ENCODE measurements at regions not wholly inside any gene's neighbourhood (a gene's known extent, or its start where the extent isn't known, plus 50 kb on each side); places are given as distances from the start of the nearest gene placed in this dataset.
"Not testable (repeated sequence)": the region's sequence is repeated elsewhere in the genome, so short reads cannot be mapped to it uniquely, and the experiment has no call there.

DNA sequence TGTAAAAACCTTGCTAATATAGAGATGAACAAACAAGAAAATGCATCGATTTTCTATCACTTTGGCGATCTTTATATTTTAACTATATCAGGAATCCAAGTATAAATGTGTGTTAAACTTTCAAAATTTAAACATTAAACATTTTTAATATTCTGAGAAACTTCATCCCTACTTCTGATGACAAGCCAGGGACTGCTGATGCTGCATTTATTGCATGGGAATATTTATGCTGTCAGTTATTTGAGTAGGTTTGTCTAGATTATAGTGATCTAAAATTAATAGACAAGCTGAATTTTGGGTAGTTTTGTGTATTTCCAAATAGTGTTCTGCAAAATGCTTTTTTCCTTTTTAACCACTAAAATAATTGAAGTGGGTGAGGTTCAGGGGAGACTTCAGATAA is 175.3 kb downstream of the LEPR start:
- intact Hi-C loops (cut with DNase I) = no loop called here
- no peak for TF ChIP-seq CTCF (IDR thresholded peaks at IDR 0.05)
- Histone ChIP-seq H3K36me3 (no peaks in the 10 kb centered on the region), H3K27ac (no peak overlapping the region), H3K27me3 (no peaks in the 10 kb centered on the region), H3K4me3 (no peak overlapping the region), H3K4me1 (no peaks in the 10 kb centered on the region), H3K9ac (ENCODE audit: low read depth in 2 of 2, low read length in 2 of 2) (no peak overlapping the region), H3K9me3 (no peaks in the 10 kb centered on the region)
- DNase-seq = no peak

- intact Hi-C loops (cut with DNase I) = no loop called here
- Histone ChIP-seq H3K4me1 (no peaks in the 10 kb centered on the region), H3K9me3 (no peaks in the 10 kb centered on the region)
These were observed 176.3 kb downstream of the LEPR start for GRCh38 chr1:65596768-65597167.

GRCh38 chr1:65605621-65606020 is 185.2 kb downstream of the LEPR start:
- Histone ChIP-seq H3K9me3 (no peaks in the 10 kb centered on the region), H3K9ac (ENCODE audit: low read depth in 2 of 2, low read length in 2 of 2) (no peak overlapping the region), H3K36me3 (no peaks in the 10 kb centered on the region), H3K4me3 (no peak overlapping the region), H3K4me1 (no peaks in the 10 kb centered on the region), H3K27ac (no peak overlapping the region), H3K27me3 (no peaks in the 10 kb centered on the region)
- no peak for TF ChIP-seq CTCF (IDR thresholded peaks at IDR 0.05)
- intact Hi-C loops (cut with DNase I) = no loop called here
- DNase-seq = no peak

More at GRCh38 chr1:65596768-65597167, 176.3 kb downstream of the LEPR start:
- Histone ChIP-seq H3K36me3 (no peaks in the 10 kb centered on the region), H3K27ac (no peak overlapping the region), H3K27me3 (no peaks in the 10 kb centered on the region), H3K4me3 (no peak overlapping the region), H3K9ac (ENCODE audit: low read depth in 2 of 2, low read length in 2 of 2) (no peak overlapping the region)
- TF ChIP-seq CTCF (IDR thresholded peaks at IDR 0.05) = no peak
- no peak for DNase-seq

- Histone ChIP-seq H3K4me1 (no peaks in the 10 kb centered on the region), H3K9ac (ENCODE audit: low read depth in 2 of 2, low read length in 2 of 2) (no peak overlapping the region), H3K36me3 (no peaks in the 10 kb centered on the region), H3K4me3 (no peak overlapping the region), H3K9me3 (no peaks in the 10 kb centered on the region), H3K27me3 (no peaks in the 10 kb centered on the region), H3K27ac (no peak overlapping the region)
- intact Hi-C loops (cut with DNase I) = no loop called here
- no peak for DNase-seq
- TF ChIP-seq CTCF (IDR thresholded peaks at IDR 0.05) = no peak
These were observed 186.0 kb downstream of the LEPR start for GRCh38 chr1:65606426-65606825.

DNA sequence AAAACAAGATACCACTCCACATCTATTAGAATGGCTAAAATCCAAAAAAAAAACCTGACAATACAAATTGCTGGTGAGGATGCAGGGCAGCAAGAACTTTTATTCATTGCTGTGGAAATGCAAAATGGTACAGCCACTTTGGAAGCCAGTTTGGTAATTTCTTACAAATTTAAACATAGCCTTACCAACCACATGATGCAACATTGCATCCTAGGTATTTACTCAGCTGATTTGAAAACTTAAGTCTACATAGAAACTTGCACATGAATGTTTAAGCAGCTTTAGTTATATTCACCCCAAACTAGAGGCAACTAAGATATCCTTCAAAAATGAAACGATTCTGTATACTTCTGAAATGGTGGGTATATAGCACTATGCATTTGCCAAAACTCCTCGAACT is 178.8 kb upstream of the PDE4B start:
- intact Hi-C loops (cut with DNase I) = no loop called here
- no peak for DNase-seq
- no peaks in the 10 kb centered on the region for H3K27me3 ChIP-seq
- H3K4me1 ChIP-seq = no peaks in the 10 kb centered on the region
- no peak overlapping the region for H3K4me3 ChIP-seq
- H3K9me3 ChIP-seq = no peaks in the 10 kb centered on the region
- H3K9ac ChIP-seq (ENCODE audit: low read depth in 2 of 2, low read length in 2 of 2) = no peak overlapping the region
- no peak overlapping the region for H3K27ac ChIP-seq
- no peak for TF ChIP-seq CTCF (IDR thresholded peaks at IDR 0.05)
- no peaks in the 10 kb centered on the region for H3K36me3 ChIP-seq

DNA sequence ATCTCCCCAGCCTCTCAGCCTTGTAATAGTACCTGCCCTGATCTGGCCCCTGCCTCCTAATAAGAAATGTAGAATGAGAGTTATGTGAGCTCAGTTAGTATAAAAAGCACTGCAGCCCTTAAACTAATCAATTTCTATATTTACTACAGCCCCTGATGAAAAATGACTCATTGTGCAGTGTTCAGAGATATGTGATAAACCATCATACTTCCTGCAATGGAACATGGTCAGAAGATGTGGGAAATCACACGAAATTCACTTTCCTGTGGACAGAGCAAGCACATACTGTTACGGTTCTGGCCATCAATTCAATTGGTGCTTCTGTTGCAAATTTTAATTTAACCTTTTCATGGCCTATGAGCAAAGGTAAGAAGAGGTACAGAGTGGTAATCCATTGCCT is 176.8 kb upstream of the PDE4B start:
- H3K9me3 ChIP-seq = no peaks in the 10 kb centered on the region
- DNase-seq = no peak
- intact Hi-C loops (cut with DNase I) = no loop called here
- no peak for TF ChIP-seq CTCF (IDR thresholded peaks at IDR 0.05)
- H3K9ac ChIP-seq (ENCODE audit: low read depth in 2 of 2, low read length in 2 of 2) = no peak overlapping the region
- no peak overlapping the region for H3K27ac ChIP-seq
- H3K4me3 ChIP-seq = no peak overlapping the region
- H3K27me3 ChIP-seq = no peaks in the 10 kb centered on the region
- H3K4me1 ChIP-seq = no peaks in the 10 kb centered on the region
- no peaks in the 10 kb centered on the region for H3K36me3 ChIP-seq

GRCh38 chr1:65621721-65622120 is 171.0 kb upstream of the PDE4B start:
- H3K4me3 ChIP-seq; H3K27ac ChIP-seq; H3K36me3 ChIP-seq; H3K9me3 ChIP-seq; H3K27me3 ChIP-seq; DNase-seq; intact Hi-C loops (cut with DNase I); H3K9ac ChIP-seq (ENCODE audit: low read depth in 2 of 2, low read length in 2 of 2); H3K4me1 ChIP-seq: not testable (repeated sequence)
